K562 (cell line): ENCODE measurements at regions not wholly inside any gene's neighbourhood (a gene's known extent, or its start where the extent isn't known, plus 50 kb on each side); places are given as distances from the start of the nearest gene placed in this dataset.

ENCODE experiments used
- ESRRA ChIP-seq: fragments of 450-650 bp; IDR thresholded peaks from 2 replicates; pipeline ENCODE4 v1.6.1; 2014; ENCODE audit warnings: low read depth, mild to moderate bottlenecking, moderate library complexity, borderline replicate concordance
- HMG20A ChIP-seq: fragments of 450-650 bp; formaldehyde crosslinking; conservative IDR thresholded peaks from 2 replicates; pipeline ENCODE4 v1.4.0; 2020; ENCODE audit warnings: mild to moderate bottlenecking, mixed read lengths
- KLF16 ChIP-seq: IDR thresholded peaks from 2 replicates; pipeline ENCODE4 v1.6.1; 2016; ENCODE audit warnings: antibody characterized with exemption
- MCM5 ChIP-seq: fragments of 450-650 bp; IDR thresholded peaks from 2 replicates; pipeline ENCODE4 v1.6.1; 2016; ENCODE audit warnings: low read depth
- MLX ChIP-seq, 2 experiments: fragments of 450-650 bp in 1 of 2; sonication (generic) in 1 of 2; formaldehyde crosslinking; conservative IDR thresholded peaks; 2 replicates each; pipeline versions ENCODE4 v1.4.0 to v1.8.1; 2020 to 2022; ENCODE audit warnings: mild to moderate bottlenecking in 1 of 2, missing genetic modification reagents in 1 of 2
- RAD21 ChIP-seq, 2 experiments: fragments of 250-450 bp in 1 of 2; fragments of 450-650 bp in 1 of 2; sonication (Bioruptor Pico) in 1 of 2; formaldehyde crosslinking in 1 of 2; IDR thresholded peaks in 1 of 2; conservative IDR thresholded peaks in 1 of 2; 2 replicates each; pipeline versions ENCODE4 v1.4.0 to v1.8.0; 2020 to 2022; ENCODE audit warnings: mild to moderate bottlenecking in 2 of 2, moderate library complexity in 1 of 2
- RAD51 ChIP-seq: fragments of 450-650 bp; IDR thresholded peaks from 2 replicates; pipeline ENCODE4 v1.7.1; 2016; ENCODE audit warnings: low read depth, mild to moderate bottlenecking, borderline replicate concordance
- RNF219 ChIP-seq: fragments of 250-450 bp; sonication (Bioruptor Pico); IDR thresholded peaks from 2 replicates; pipeline ENCODE4 v1.5.0; 2022; ENCODE audit warnings: mild to moderate bottlenecking
- SAFB ChIP-seq: fragments of 200-400 bp; formaldehyde crosslinking; IDR thresholded peaks from 2 replicates; pipeline ENCODE4 v1.6.1; 2017; ENCODE audit warnings: low read depth, low read length, borderline replicate concordance
- SMC3 ChIP-seq: conservative IDR thresholded peaks from 2 replicates; pipeline ENCODE4 v1.6.1; 2011; ENCODE audit warnings: low read depth, low read length, improper control_type of control experiment; ENCODE audit not compliant: insufficient read depth
- TEAD4 ChIP-seq, 2 experiments: sonication (generic) in 1 of 2; formaldehyde crosslinking in 1 of 2; IDR thresholded peaks; 2 replicates each; pipeline versions ENCODE4 v1.6.1 to v1.8.0; 2012 to 2022; ENCODE audit warnings: borderline replicate concordance in 1 of 2, inconsistent platforms in 1 of 2, low read length in 1 of 2, mild to moderate bottlenecking in 1 of 2, missing genetic modification reagents in 1 of 2
- ZMIZ1 ChIP-seq, 2 experiments: fragments of 150-350 bp in 1 of 2; IDR thresholded peaks; 2 replicates each; pipeline ENCODE4 v1.6.1; 2012 to 2016; ENCODE audit warnings: low read depth in 2 of 2, low read length in 2 of 2, mild to moderate bottlenecking in 1 of 2, moderate library complexity in 1 of 2
- ZNF263 ChIP-seq: sonication (generic); formaldehyde crosslinking; IDR thresholded peaks from 2 replicates; pipeline ENCODE4 v1.8.0; 2022; ENCODE audit warnings: mild to moderate bottlenecking, missing genetic modification reagents, borderline replicate concordance
- ZNF347 ChIP-seq: fragments of 450-650 bp; formaldehyde crosslinking; IDR thresholded peaks from 2 replicates; pipeline ENCODE4 v1.4.0; 2020; ENCODE audit warnings: low read depth, mild to moderate bottlenecking, moderate library complexity
- ZNF77 ChIP-seq: fragments of 250-450 bp; sonication (Bioruptor Pico); IDR thresholded peaks from 2 replicates; pipeline ENCODE4 v1.5.0; 2020
- ZNF79 ChIP-seq: fragments of 250-450 bp; sonication (Bioruptor Pico); IDR thresholded peaks from 2 replicates; pipeline ENCODE4 v1.4.0; 2020; ENCODE audit warnings: low read depth, mild to moderate bottlenecking, moderate library complexity
- TF ChIP-seq, protein P1 (sequence below): fragments of 450-650 bp; IDR thresholded peaks from one replicate; pipeline ENCODE4 v1.6.1; 2018; ENCODE audit warnings: mild to moderate bottlenecking, moderate library complexity; ENCODE audit not compliant: partially characterized antibody
- TF ChIP-seq, protein P2 (sequence below): sonication (generic); formaldehyde crosslinking; IDR thresholded peaks from 2 replicates; pipeline ENCODE4 v1.8.1; 2023; ENCODE audit warnings: mild to moderate bottlenecking, missing genetic modification reagents

GRCh38 chr7:138400400-138400886, 59.6 kb upstream of the TRIM24 start (continued):
- TF ChIP-seq SAFB, result no peak
- TF ChIP-seq, protein P1, sequence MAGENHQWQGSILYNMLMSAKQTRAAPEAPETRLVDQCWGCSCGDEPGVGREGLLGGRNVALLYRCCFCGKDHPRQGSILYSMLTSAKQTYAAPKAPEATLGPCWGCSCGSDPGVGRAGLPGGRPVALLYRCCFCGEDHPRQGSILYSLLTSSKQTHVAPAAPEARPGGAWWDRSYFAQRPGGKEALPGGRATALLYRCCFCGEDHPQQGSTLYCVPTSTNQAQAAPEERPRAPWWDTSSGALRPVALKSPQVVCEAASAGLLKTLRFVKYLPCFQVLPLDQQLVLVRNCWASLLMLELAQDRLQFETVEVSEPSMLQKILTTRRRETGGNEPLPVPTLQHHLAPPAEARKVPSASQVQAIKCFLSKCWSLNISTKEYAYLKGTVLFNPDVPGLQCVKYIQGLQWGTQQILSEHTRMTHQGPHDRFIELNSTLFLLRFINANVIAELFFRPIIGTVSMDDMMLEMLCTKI, result no peak
- no peak for TF ChIP-seq SMC3
- TF ChIP-seq ZNF79 (CRISPR knock-in tag), result no peak
- TF ChIP-seq MLX (CRISPR knock-in tag; conservative IDR thresholded peaks at IDR 0.05), result no peak
- no peak for TF ChIP-seq MCM5
- TF ChIP-seq ZNF77 (CRISPR knock-in tag), result no peak
- peak; percentile 76 for TF ChIP-seq TEAD4 (IDR thresholded peaks at IDR 0.05; ENCODE audit: low read length)
- TF ChIP-seq TEAD4 (CRISPR knock-in tag; IDR thresholded peaks at IDR 0.05; ENCODE audit: borderline replicate concordance), result no peak
- TF ChIP-seq, protein P2, sequence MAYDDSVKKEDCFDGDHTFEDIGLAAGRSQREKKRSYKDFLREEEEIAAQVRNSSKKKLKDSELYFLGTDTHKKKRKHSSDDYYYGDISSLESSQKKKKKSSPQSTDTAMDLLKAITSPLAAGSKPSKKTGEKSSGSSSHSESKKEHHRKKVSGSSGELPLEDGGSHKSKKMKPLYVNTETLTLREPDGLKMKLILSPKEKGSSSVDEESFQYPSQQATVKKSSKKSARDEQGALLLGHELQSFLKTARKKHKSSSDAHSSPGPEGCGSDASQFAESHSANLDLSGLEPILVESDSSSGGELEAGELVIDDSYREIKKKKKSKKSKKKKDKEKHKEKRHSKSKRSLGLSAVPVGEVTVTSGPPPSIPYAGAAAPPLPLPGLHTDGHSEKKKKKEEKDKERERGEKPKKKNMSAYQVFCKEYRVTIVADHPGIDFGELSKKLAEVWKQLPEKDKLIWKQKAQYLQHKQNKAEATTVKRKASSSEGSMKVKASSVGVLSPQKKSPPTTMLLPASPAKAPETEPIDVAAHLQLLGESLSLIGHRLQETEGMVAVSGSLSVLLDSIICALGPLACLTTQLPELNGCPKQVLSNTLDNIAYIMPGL (CRISPR knock-in tag), result no peak
- no peak for TF ChIP-seq HMG20A
- no peak for TF ChIP-seq RNF219 (CRISPR knock-in tag)
- TF ChIP-seq KLF16, result no peak
- TF ChIP-seq RAD21 (CRISPR knock-in tag; conservative IDR thresholded peaks at IDR 0.05 in 1 of 2, IDR thresholded peaks at IDR 0.05 in 1 of 2), result no peak; a peak in 1 of 4 replicates
- no peak for TF ChIP-seq RAD51
- TF ChIP-seq ZMIZ1 (IDR thresholded peaks at IDR 0.05; ENCODE audit: low read depth in 2 of 2, low read length in 2 of 2), result no peak
- TF ChIP-seq ZNF347 (CRISPR knock-in tag), result no peak
- TF ChIP-seq ZNF263 (CRISPR knock-in tag), result no peak
- TF ChIP-seq ESRRA, result no peak
